OCI-M1 (cell line): ENCODE measurements at regions not wholly inside any gene's neighbourhood (a gene's known extent, or its start where the extent isn't known, plus 50 kb on each side); places are given as distances from the start of the nearest gene placed in this dataset.
"Not testable (repeated sequence)": the region's sequence is repeated elsewhere in the genome, so short reads cannot be mapped to it uniquely, and the experiment has no call there.

Experiments used
- DNase-seq: peaks from one replicate; lab custom pipeline; 2025; lab: John Stamatoyannopoulos, UW

- no peak for DNase-seq
Observed at GRCh38 chr3:137116619-137117018, 158.8 kb downstream of the IL20RB start.

GRCh38 chr3:137121704-137122314 lies 164.0 kb downstream of the IL20RB start:
- DNase-seq, result peak; percentile 49

- DNase-seq, result no peak
Observed at GRCh38 chr3:137131081-137131480, 173.3 kb downstream of the IL20RB start.

- no peak for DNase-seq
Observed at GRCh38 chr3:137134431-137134830, 176.6 kb downstream of the IL20RB start.

GRCh38 chr3:137148406-137148805 lies 190.6 kb downstream of the IL20RB start:
- DNase-seq, result no peak

GRCh38 chr3:137148917-137149316 lies 191.1 kb downstream of the IL20RB start:
- no peak for DNase-seq

- no peak for DNase-seq
Observed at GRCh38 chr3:137150825-137151224, 193.0 kb downstream of the IL20RB start.

- not testable (repeated sequence) for DNase-seq
Observed at GRCh38 chr3:137153046-137153445, 195.3 kb downstream of the IL20RB start.

GRCh38 chr3:137163241-137163871 lies 205.6 kb downstream of the IL20RB start:
- DNase-seq, result no peak

GRCh38 chr3:137163958-137164357 lies 206.2 kb downstream of the IL20RB start:
- DNase-seq, result no peak

GRCh38 chr3:137165117-137165806 lies 207.5 kb downstream of the IL20RB start:
- peak; percentile 18 for DNase-seq

- no peak for DNase-seq
Observed at GRCh38 chr3:137171834-137172603, 214.2 kb downstream of the IL20RB start.

- DNase-seq, result no peak
Observed at GRCh38 chr3:137172728-137173127, 214.9 kb downstream of the IL20RB start.

GRCh38 chr3:137174514-137174913 lies 216.7 kb downstream of the IL20RB start:
- DNase-seq, result no peak

GRCh38 chr3:137180220-137180619 lies 222.4 kb downstream of the IL20RB start:
- DNase-seq, result no peak

GRCh38 chr3:137191133-137191923 lies 233.5 kb downstream of the IL20RB start:
- DNase-seq, result no peak

GRCh38 chr3:137191951-137192350 lies 234.2 kb downstream of the IL20RB start:
- no peak for DNase-seq

GRCh38 chr3:137194301-137194700 lies 236.5 kb downstream of the IL20RB start:
- DNase-seq, result no peak

- not testable (repeated sequence) for DNase-seq
Observed at GRCh38 chr3:137198374-137198773, 240.6 kb downstream of the IL20RB start.

GRCh38 chr3:137199678-137200077 lies 241.9 kb downstream of the IL20RB start:
- DNase-seq, result no peak

- no peak for DNase-seq
Observed at GRCh38 chr3:137201066-137201465, 243.3 kb downstream of the IL20RB start.

- DNase-seq, result no peak
Observed at GRCh38 chr3:137202941-137203340, 245.2 kb downstream of the IL20RB start.
